PC-3 (cell line): ENCODE measurements at regions not wholly inside any gene's neighbourhood (a gene's known extent, or its start where the extent isn't known, plus 50 kb on each side); places are given as distances from the start of the nearest gene placed in this dataset.
"Not testable (repeated sequence)": the region's sequence is repeated elsewhere in the genome, so short reads cannot be mapped to it uniquely, and the experiment has no call there.

Experiments used
- ATAC-seq: fragments of 200-7000 bp; cut with Tn5 transposase; 2 replicates; pipeline ENCODE4 v1.9.1; 2020; ENCODE audit warnings: mild to moderate bottlenecking, moderate library complexity
- BruUV-seq: library from RNA; stranded (reverse); fragments of 400-500 nt; replicated peaks from 2 replicates; lab custom pipeline; 2021; lab: Mats Ljungman, UMichigan
- CTCF ChIA-PET: fragments of 300-600 bp; sonication (Branson Sonifier 250); formaldehyde crosslinking; loops from one replicate; lab custom pipeline; 2022; ENCODE audit warnings: antibody characterized with exemption; lab: Charles Lee
- POLR2A ChIA-PET: fragments of 300-600 bp; sonication (Branson Sonifier 250); formaldehyde crosslinking; loops from one replicate; lab custom pipeline; 2022; ENCODE audit warnings: antibody characterized with exemption; ENCODE audit not compliant: unreplicated experiment; lab: Charles Lee
- DNase-seq: peaks from one replicate; pipeline ENCODE4 v3.0.0-alpha.2; 2015
- H2AFZ ChIP-seq: fragments of 300-600 bp; sonication (generic); 2 replicates; pipeline ENCODE4 v1.6.0; 2016; ENCODE audit warnings: antibody characterized with exemption, low read length
- H3F3A ChIP-seq: fragments of 300-600 bp; sonication (generic); one replicate; pipeline ENCODE4 v1.6.0; 2017; ENCODE audit warnings: antibody characterized with exemption, low read length, control low read depth, mild to moderate bottlenecking; ENCODE audit not compliant: unreplicated experiment
- H3K27ac ChIP-seq: fragments of 300-600 bp; sonication (generic); 2 replicates; pipeline ENCODE4 v1.5.1; 2016; ENCODE audit warnings: mild to moderate bottlenecking, low read length
- H3K27me3 ChIP-seq: fragments of 300-600 bp; sonication (generic); 2 replicates; pipeline ENCODE4 v1.6.1; 2016; ENCODE audit warnings: low read length, mixed read lengths
- H3K36me3 ChIP-seq: fragments of 300-600 bp; sonication (generic); 2 replicates; pipeline ENCODE4 v1.6.1; 2016; ENCODE audit warnings: low read depth, mixed run types, low read length, mixed read lengths
- H3K4me1 ChIP-seq: fragments of 300-600 bp; sonication (generic); 2 replicates; pipeline ENCODE4 v1.5.1; 2016; ENCODE audit warnings: low read length; ENCODE audit not compliant: insufficient read depth
- H3K4me2 ChIP-seq: fragments of 300-600 bp; sonication (generic); 2 replicates; pipeline ENCODE4 v1.6.0; 2016; ENCODE audit warnings: low read length
- H3K4me3 ChIP-seq: fragments of 300-600 bp; sonication (generic); 2 replicates; pipeline ENCODE4 v1.5.1; 2016; ENCODE audit warnings: mild to moderate bottlenecking, low read length, mixed read lengths
- H3K79me2 ChIP-seq: fragments of 300-600 bp; sonication (generic); 2 replicates; pipeline ENCODE4 v1.6.1; 2017; ENCODE audit warnings: low read length, mixed read lengths
- H3K9ac ChIP-seq: fragments of 300-600 bp; sonication (generic); 2 replicates; pipeline ENCODE4 v1.6.0; 2016; ENCODE audit warnings: mild to moderate bottlenecking, low read length
- H3K9me2 ChIP-seq: fragments of 300-600 bp; sonication (generic); replicated peaks from 2 replicates; pipeline ENCODE4 v1.6.1; 2016; ENCODE audit warnings: mixed run types, low read length, mixed read lengths
- H3K9me3 ChIP-seq: fragments of 300-600 bp; sonication (generic); 2 replicates; pipeline ENCODE4 v1.6.1; 2016; ENCODE audit warnings: low read length, mixed read lengths
- H4K20me1 ChIP-seq: fragments of 300-600 bp; sonication (generic); 2 replicates; pipeline ENCODE4 v1.6.1; 2016; ENCODE audit warnings: low read length, mixed read lengths
- EZH2 ChIP-seq: fragments of 300-600 bp; sonication (generic); IDR thresholded peaks from one replicate; pipeline ENCODE4 v1.6.1; 2017; ENCODE audit warnings: antibody characterized with exemption, mild to moderate bottlenecking, low read length; ENCODE audit not compliant: unreplicated experiment
- EZH2phosphoT487 ChIP-seq: fragments of 300-600 bp; sonication (generic); IDR thresholded peaks from 2 replicates; pipeline ENCODE4 v1.6.1; 2018; ENCODE audit warnings: mild to moderate bottlenecking, antibody characterized with exemption, low read length, borderline replicate concordance
- intact Hi-C: fragments of 100-400 bp; cut with micrococcal nuclease; formaldehyde crosslinking; loops from 2 replicates; pipeline ENCODE4 v1.9.0; 2023
- TF ChIP-seq, protein P1 (sequence below): fragments of 300-600 bp; sonication (generic); conservative IDR thresholded peaks from 2 replicates; pipeline ENCODE4 v1.5.1; 2017; ENCODE audit warnings: antibody characterized with exemption, low read depth, mild to moderate bottlenecking, low read length

- Histone ChIP-seq H3K27ac (no peak overlapping the region), H3K9me2 (no peaks in the 10 kb centered on the region), H3K9me3 (no peaks in the 10 kb centered on the region), H3K36me3 (no peaks in the 10 kb centered on the region), H3K4me1 (no peaks in the 10 kb centered on the region), H4K20me1 (no peaks in the 10 kb centered on the region), H3K27me3 (no peaks in the 10 kb centered on the region), H3K79me2 (no peaks in the 10 kb centered on the region), H3F3A (no peaks in the 10 kb centered on the region), H3K4me3 (no peak overlapping the region), H3K9ac (no peak overlapping the region), H3K4me2 (no peak overlapping the region), H2AFZ (no peak overlapping the region)
- intact Hi-C loops, result no loop called here
- ChIA-PET CTCF (no interaction called here), POLR2A (no interaction called here)
- no TSS peak for BruUV-seq
- DNase-seq (peak; percentile 6), ATAC-seq (no peak)
- TF ChIP-seq, protein P1, sequence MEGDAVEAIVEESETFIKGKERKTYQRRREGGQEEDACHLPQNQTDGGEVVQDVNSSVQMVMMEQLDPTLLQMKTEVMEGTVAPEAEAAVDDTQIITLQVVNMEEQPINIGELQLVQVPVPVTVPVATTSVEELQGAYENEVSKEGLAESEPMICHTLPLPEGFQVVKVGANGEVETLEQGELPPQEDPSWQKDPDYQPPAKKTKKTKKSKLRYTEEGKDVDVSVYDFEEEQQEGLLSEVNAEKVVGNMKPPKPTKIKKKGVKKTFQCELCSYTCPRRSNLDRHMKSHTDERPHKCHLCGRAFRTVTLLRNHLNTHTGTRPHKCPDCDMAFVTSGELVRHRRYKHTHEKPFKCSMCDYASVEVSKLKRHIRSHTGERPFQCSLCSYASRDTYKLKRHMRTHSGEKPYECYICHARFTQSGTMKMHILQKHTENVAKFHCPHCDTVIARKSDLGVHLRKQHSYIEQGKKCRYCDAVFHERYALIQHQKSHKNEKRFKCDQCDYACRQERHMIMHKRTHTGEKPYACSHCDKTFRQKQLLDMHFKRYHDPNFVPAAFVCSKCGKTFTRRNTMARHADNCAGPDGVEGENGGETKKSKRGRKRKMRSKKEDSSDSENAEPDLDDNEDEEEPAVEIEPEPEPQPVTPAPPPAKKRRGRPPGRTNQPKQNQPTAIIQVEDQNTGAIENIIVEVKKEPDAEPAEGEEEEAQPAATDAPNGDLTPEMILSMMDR, result no peak
Measured at GRCh38 chr3:81195478-81195877, 566.0 kb downstream of the GBE1 start.

DNA sequence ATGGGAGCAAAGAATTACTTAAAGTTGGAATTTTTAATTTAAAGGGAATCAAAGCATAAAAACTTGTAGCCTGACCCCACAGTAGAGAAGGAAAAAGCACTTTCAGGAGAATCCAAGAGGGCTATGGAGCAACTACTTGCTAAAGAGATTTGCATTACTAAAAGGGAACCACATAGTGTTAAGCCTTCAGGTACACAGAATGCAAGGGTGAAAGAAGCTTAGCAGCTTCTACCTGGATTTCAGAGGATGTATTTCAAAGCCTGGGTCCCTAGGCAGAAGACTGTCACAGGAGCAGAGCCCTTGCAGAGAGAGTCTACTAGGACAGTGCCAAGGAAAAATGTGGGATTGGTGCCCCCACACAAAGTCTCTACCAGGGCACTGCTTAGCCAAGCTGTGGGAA is 575.0 kb downstream of the GBE1 start:
- Histone ChIP-seq H3K79me2 (no peaks in the 10 kb centered on the region), H3K9me2 (no peaks in the 10 kb centered on the region), H3K36me3 (no peaks in the 10 kb centered on the region), H3F3A (no peaks in the 10 kb centered on the region), H2AFZ (no peak overlapping the region), H4K20me1 (no peaks in the 10 kb centered on the region), H3K9me3 (no peaks in the 10 kb centered on the region), H3K9ac (no peak overlapping the region), H3K4me2 (no peak overlapping the region), H3K4me3 (no peak overlapping the region), H3K27ac (no peak overlapping the region), H3K27me3 (no peaks in the 10 kb centered on the region), H3K4me1 (no peaks in the 10 kb centered on the region)
- ATAC-seq, result no peak
- BruUV-seq, result no TSS peak
- no peak for DNase-seq
- TF ChIP-seq EZH2, result no peak
- TF ChIP-seq EZH2phosphoT487, result no peak
- ChIA-PET POLR2A (interaction anchor here (0.5 kb wide), 1 partner anchor 452 kb away, joined by 5 read pairs; no protein-coding TSS in a partner anchor), CTCF (no interaction called here)
- intact Hi-C loops, result no loop called here

- H3K4me3 ChIP-seq, DNase-seq, H3K27ac ChIP-seq, H3K9ac ChIP-seq, BruUV-seq, H3K4me2 ChIP-seq, H3K4me1 ChIP-seq, H3K36me3 ChIP-seq, H4K20me1 ChIP-seq, H3K9me3 ChIP-seq, intact Hi-C loops, H3K79me2 ChIP-seq, H3K27me3 ChIP-seq, ATAC-seq, H3F3A ChIP-seq, H2AFZ ChIP-seq, H3K9me2 ChIP-seq: not testable (repeated sequence)
- ChIA-PET CTCF (interaction anchor here (0.6 kb wide), 1 partner anchor 1245 kb away, joined by 3 read pairs; no protein-coding TSS in a partner anchor), POLR2A (interaction anchor here (0.7 kb wide), 1 partner anchor 25 kb away, joined by 3 read pairs; no protein-coding TSS in a partner anchor)
Measured at GRCh38 chr3:81182086-81182875, 579.2 kb downstream of the GBE1 start.
